ENCODE measurements at regions not wholly inside any gene's neighbourhood (a gene's known extent, or its start where the extent isn't known, plus 50 kb on each side); places are given as distances from the start of the nearest gene placed in this dataset.

DNA sequence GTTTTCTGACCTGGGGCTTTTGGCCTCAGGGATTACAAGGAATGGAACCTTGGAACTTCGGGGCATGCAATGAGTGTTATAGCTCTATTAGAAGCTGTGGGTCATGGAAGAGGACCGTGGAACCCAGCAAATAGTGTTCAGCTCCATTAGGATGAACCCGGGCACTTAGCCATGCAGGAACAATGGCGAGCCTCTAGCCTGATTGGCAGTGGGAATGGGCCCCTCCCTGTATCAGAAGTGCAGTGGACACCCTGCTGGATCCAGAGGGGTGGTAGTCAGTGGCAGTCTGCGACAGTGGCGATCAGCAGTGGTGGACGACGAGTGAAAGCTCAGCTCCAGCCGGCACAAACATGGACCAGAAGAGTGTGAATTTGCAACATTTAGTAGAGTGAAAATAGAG, 315.4 kb upstream of the TECRL start:
- no peak for DNase-seq (ENCODE audit: low spot score in 2 of 2)

DNA sequence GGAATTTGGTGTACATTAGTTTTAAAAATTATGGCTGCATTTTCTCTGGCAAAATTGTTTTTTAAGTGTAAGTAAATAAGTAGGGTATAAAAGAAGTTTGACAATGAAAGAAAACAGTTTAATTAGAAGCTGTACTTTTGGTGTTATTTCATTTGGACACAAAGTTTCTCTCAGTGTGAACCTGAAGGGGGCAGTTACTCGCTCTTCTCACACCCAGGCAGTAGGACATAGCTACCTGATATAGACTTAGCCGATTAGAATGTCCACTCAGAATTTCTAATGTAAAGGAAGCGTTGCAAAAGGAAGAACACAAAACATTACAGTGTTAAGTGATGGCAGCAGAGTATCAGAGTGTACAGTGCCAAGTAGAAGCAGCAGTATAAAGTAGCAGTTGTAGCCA, 311.9 kb upstream of the TECRL start:
- no peak for DNase-seq (ENCODE audit: low spot score in 2 of 2)
- Histone ChIP-seq H3K4me3 (no peak overlapping the region), H3K4me1 (no peaks in the 10 kb centered on the region), H3K27ac (no peak overlapping the region), H3K36me3 (no peaks in the 10 kb centered on the region), H3K27me3 (no peaks in the 10 kb centered on the region), H3K9me3 (no peaks in the 10 kb centered on the region)
- intact Hi-C loops (cut with DNase I), result no loop called here
- TF ChIP-seq, protein P1, sequence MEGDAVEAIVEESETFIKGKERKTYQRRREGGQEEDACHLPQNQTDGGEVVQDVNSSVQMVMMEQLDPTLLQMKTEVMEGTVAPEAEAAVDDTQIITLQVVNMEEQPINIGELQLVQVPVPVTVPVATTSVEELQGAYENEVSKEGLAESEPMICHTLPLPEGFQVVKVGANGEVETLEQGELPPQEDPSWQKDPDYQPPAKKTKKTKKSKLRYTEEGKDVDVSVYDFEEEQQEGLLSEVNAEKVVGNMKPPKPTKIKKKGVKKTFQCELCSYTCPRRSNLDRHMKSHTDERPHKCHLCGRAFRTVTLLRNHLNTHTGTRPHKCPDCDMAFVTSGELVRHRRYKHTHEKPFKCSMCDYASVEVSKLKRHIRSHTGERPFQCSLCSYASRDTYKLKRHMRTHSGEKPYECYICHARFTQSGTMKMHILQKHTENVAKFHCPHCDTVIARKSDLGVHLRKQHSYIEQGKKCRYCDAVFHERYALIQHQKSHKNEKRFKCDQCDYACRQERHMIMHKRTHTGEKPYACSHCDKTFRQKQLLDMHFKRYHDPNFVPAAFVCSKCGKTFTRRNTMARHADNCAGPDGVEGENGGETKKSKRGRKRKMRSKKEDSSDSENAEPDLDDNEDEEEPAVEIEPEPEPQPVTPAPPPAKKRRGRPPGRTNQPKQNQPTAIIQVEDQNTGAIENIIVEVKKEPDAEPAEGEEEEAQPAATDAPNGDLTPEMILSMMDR (IDR thresholded peaks at IDR 0.05), result no peak

More for the DNA sequence above, 315.4 kb upstream of the TECRL start:
- Histone ChIP-seq H3K4me1 (no peaks in the 10 kb centered on the region), H3K36me3 (no peaks in the 10 kb centered on the region), H3K27me3 (no peaks in the 10 kb centered on the region), H3K27ac (no peak overlapping the region), H3K9me3 (no peaks in the 10 kb centered on the region), H3K4me3 (no peak overlapping the region)
- intact Hi-C loops (cut with DNase I), result no loop called here
- TF ChIP-seq, protein P1 (IDR thresholded peaks at IDR 0.05), result no peak

DNA sequence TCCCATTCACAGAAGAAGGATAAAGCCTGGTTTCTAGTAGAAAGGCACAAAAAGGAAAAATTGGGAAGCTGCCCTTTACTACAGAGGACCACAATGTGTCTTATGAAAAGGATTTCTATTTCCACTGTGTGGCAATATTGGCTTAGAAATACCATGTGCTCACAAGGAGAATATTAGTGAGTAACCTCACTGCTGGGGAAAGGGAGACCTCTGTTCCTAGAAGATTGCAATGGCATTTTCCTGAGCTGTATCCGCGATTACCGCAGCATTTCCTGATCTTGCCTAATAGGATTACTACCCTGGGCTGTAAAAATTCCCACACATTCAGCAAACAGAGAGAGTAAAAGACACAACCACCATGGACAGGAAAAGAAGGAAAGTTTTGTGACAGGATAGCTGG, 308.8 kb upstream of the TECRL start:
- TF ChIP-seq, protein P1 (IDR thresholded peaks at IDR 0.05), result no peak
- Histone ChIP-seq H3K27ac (no peak overlapping the region), H3K9me3 (no peaks in the 10 kb centered on the region), H3K36me3 (no peaks in the 10 kb centered on the region), H3K4me1 (no peaks in the 10 kb centered on the region), H3K4me3 (no peak overlapping the region), H3K27me3 (no peaks in the 10 kb centered on the region)
- DNase-seq (ENCODE audit: low spot score in 2 of 2), result no peak
- intact Hi-C loops (cut with DNase I), result no loop called here

DNA sequence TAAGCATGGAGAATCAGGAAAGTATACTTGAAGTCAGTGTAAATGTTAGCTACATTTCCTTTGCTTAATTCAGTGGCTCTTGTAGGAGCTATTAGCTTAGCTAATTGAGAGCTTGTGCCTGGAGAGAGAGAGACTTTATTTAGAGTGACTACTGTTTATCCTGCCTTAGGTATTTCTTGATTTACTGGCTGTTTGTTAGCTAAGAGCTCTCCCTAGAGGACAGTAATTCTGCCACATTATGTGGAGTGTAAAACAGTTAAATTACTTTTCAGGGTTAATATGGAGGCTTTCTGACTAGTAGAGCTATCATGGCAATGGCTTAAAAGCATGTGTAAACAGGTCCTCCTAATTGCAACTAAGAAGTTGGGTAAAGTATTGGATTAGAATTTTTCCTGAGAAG, 306.5 kb upstream of the TECRL start:
- H3K9me3 ChIP-seq, result no peaks in the 10 kb centered on the region
- no peaks in the 10 kb centered on the region for H3K27me3 ChIP-seq
- no peak overlapping the region for H3K4me3 ChIP-seq
- no peak for DNase-seq (ENCODE audit: low spot score in 2 of 2)
- no peaks in the 10 kb centered on the region for H3K4me1 ChIP-seq
- no peak overlapping the region for H3K27ac ChIP-seq
- H3K36me3 ChIP-seq, result no peaks in the 10 kb centered on the region
- TF ChIP-seq, protein P1 (IDR thresholded peaks at IDR 0.05), result no peak
- intact Hi-C loops (cut with DNase I), result no loop called here

DNA sequence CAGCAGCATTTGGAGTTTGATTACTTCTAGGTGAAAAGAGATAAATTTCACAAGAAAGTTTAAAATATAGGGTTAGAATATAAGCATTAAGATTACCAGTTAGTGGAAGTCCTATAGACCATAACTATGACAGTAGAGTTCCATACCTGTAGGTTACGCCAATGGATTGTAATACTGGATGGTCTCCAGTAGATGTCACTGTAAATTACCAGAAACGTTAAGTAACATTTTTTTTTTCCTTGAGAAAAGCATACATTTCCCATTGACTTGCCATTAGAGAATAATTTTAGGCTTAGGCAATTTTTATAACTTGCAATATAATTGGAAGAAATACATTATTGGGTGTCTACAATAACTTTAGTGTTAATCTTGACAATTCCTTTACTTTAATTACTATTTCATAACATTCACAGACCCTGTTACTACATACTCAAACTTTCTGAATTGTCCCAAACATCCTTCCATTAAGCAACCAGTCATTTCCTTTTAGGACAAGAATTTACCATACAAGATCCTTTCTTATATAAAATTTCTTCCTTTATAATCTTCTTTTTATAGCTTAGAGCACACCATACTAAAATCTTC, 304.1 kb upstream of the TECRL start:
- TF ChIP-seq, protein P1 (IDR thresholded peaks at IDR 0.05), result peak in 2 of 3 experiments; percentile 29 to 31
- Histone ChIP-seq H3K4me1 (no peaks in the 10 kb centered on the region), H3K4me3 (no peak overlapping the region), H3K27me3 (no peaks in the 10 kb centered on the region), H3K36me3 (no peaks in the 10 kb centered on the region), H3K9me3 (no peaks in the 10 kb centered on the region), H3K27ac (no peak overlapping the region)
- no peak for DNase-seq (ENCODE audit: low spot score in 2 of 2)
- intact Hi-C loops (cut with DNase I), result no loop called here

DNA sequence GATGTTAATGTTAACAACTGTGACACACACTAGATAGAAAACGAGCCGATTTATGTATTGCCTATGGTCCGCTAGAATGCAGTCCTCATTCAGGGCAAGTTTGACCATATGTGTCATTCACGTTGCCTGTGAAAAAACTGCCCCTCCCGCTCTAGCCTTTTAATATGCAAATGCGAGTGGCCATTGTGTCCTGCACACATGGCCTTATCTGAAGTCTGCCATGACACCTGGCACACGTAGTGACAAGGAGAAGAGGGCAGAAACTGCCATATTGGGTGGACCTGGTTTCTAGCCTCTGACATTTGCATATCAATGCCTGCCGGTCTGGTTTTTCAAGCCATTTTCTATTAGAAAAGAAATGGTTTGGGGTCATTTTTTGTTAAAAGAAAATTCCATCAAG, 303.3 kb upstream of the TECRL start:
- Histone ChIP-seq H3K27ac (no peak overlapping the region), H3K36me3 (no peaks in the 10 kb centered on the region), H3K4me1 (no peaks in the 10 kb centered on the region), H3K9me3 (no peaks in the 10 kb centered on the region), H3K27me3 (no peaks in the 10 kb centered on the region), H3K4me3 (no peak overlapping the region)
- no peak for DNase-seq (ENCODE audit: low spot score in 2 of 2)
- TF ChIP-seq, protein P1 (IDR thresholded peaks at IDR 0.05), result no peak
- intact Hi-C loops (cut with DNase I), result no loop called here

Data from ascending aorta (tissue), 2 donors.